Muscle of back (tissue), 3 donors: ENCODE measurements at regions not wholly inside any gene's neighbourhood (a gene's known extent, or its start where the extent isn't known, plus 50 kb on each side); places are given as distances from the start of the nearest gene placed in this dataset.
"Not testable (repeated sequence)": the region's sequence is repeated elsewhere in the genome, so short reads cannot be mapped to it uniquely, and the experiment has no call there.

Experiments used
- DNase-seq, 3 donors: peaks; one replicate each; pipeline versions ENCODE4 v3.0.0 to v3.0.0-alpha.2; 2013

GRCh38 chr11:10955616-10956015 lies 97.8 kb upstream of the ZBED5 start:
- DNase-seq = no peak

GRCh38 chr11:10954184-10954583 lies 96.3 kb upstream of the ZBED5 start:
- no peak for DNase-seq

- DNase-seq = no peak
Observed at GRCh38 chr11:10952872-10953271, 95.0 kb upstream of the ZBED5 start.

- not testable (repeated sequence) for DNase-seq
Observed at GRCh38 chr11:10947935-10948334, 90.1 kb upstream of the ZBED5 start.

- DNase-seq = no peak
Observed at GRCh38 chr11:10946072-10946471, 88.2 kb upstream of the ZBED5 start.

- peak in 1 of 3 donors; percentile 56 for DNase-seq
Observed at GRCh38 chr11:10945196-10945595, 87.3 kb upstream of the ZBED5 start.

GRCh38 chr11:10943968-10944367 lies 86.1 kb upstream of the ZBED5 start:
- no peak for DNase-seq

GRCh38 chr11:10942620-10943019 lies 84.8 kb upstream of the ZBED5 start:
- DNase-seq = no peak

- DNase-seq = no peak
Observed at GRCh38 chr11:10941871-10942270, 84.0 kb upstream of the ZBED5 start.

GRCh38 chr11:10941414-10941813 lies 83.6 kb upstream of the ZBED5 start:
- DNase-seq = no peak

GRCh38 chr11:10938650-10939387 lies 81.0 kb upstream of the ZBED5 start:
- no peak for DNase-seq

GRCh38 chr11:10938231-10938630 lies 80.4 kb upstream of the ZBED5 start:
- no peak for DNase-seq

- DNase-seq = no peak
Observed at GRCh38 chr11:10937385-10937771, 79.5 kb upstream of the ZBED5 start.

GRCh38 chr11:10936626-10937384 lies 79.0 kb upstream of the ZBED5 start:
- no peak for DNase-seq

- no peak for DNase-seq
Observed at GRCh38 chr11:10935015-10935559, 77.2 kb upstream of the ZBED5 start.

GRCh38 chr11:10934293-10934860 lies 76.5 kb upstream of the ZBED5 start:
- peak in 1 of 3 donors; percentile 40 for DNase-seq

GRCh38 chr11:10933455-10934292 lies 75.8 kb upstream of the ZBED5 start:
- DNase-seq = peak; percentile 93 to 97 (median 94)

- no peak for DNase-seq
Observed at GRCh38 chr11:10932976-10933375, 75.1 kb upstream of the ZBED5 start.

GRCh38 chr11:10931761-10932670 lies 74.2 kb upstream of the ZBED5 start:
- peak in 1 of 3 donors; percentile 58 for DNase-seq

- peak; percentile 85 to 97 (median 93) for DNase-seq
Observed at GRCh38 chr11:10930972-10931760, 73.3 kb upstream of the ZBED5 start.
